NCI-H774 (cell line): ENCODE measurements at regions not wholly inside any gene's neighbourhood (a gene's known extent, or its start where the extent isn't known, plus 50 kb on each side); places are given as distances from the start of the nearest gene placed in this dataset.
"Not testable (repeated sequence)": the region's sequence is repeated elsewhere in the genome, so short reads cannot be mapped to it uniquely, and the experiment has no call there.

ENCODE experiments used
- DNase-seq: peaks from one replicate; lab custom pipeline; 2025; lab: John Stamatoyannopoulos, UW

GRCh38 chr5:60546207-60546606 lies 153.8 kb downstream of the DEPDC1B start:
- DNase-seq: no peak

- no peak for DNase-seq
Measured at GRCh38 chr5:60545551-60545950, 154.4 kb downstream of the DEPDC1B start.

- DNase-seq: no peak
Measured at GRCh38 chr5:60544142-60544541, 155.8 kb downstream of the DEPDC1B start.

DNA sequence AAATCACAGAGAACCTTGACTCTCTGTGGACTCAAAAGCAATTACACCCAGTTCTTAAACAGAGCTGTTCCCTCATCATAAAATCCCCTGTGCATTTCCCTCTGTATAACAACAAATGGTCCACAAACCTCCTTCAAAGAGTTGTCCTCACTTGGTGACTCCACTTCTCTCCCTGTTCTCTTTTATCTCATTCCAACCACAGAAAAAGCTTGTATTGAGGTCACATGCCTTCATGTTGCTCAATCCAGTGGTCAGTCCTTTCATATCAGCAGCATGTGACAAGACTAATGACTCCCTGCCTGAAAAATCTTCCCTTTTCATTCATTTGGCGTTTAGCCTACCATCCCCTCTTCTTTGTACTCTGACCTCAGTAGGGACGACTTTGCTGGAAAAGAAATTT lies 158.0 kb downstream of the DEPDC1B start:
- DNase-seq: no peak

- no peak for DNase-seq
Measured at GRCh38 chr5:60540856-60541805, 158.8 kb downstream of the DEPDC1B start.

GRCh38 chr5:60538955-60539866 lies 160.8 kb downstream of the DEPDC1B start:
- DNase-seq: no peak

- no peak for DNase-seq
Measured at GRCh38 chr5:60538426-60538825, 161.5 kb downstream of the DEPDC1B start.

DNA sequence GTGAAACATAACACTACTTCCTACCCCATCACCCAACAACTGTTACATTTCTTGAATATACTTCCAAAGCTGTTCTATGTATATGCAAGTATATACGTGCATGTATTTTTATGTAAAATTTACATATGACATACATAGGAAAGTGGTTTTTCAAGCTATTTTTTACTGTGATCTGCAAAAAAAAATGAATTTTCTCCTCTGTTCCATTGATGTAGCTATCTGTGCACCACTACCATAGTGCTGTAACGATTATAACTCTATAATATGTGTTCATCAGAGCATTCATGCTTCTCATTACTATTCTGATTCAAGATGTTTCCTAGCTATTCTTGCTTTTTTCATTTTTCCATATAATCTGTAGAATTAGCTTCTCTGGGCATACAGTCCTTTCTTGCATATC lies 164.0 kb downstream of the DEPDC1B start:
- no peak for DNase-seq

DNA sequence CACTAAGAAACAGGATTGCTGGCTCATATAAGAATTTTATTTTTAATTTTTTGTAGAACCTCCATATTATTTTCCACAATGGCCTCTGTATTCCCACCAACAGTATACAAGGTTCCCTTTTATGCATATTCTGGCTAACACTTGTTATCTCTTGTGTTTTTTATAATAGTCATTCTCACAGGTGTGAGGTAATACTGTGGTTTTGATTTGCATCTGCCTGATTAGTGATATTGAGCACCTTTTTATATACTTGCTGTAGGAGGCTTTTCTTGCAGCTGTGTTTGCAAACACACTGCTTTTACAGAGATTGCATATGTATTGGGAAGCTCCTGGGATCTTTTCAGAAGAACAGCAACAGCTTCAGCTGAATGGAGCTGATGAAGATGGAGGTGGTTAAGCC lies 164.8 kb downstream of the DEPDC1B start:
- DNase-seq: no peak

- no peak for DNase-seq
Measured at GRCh38 chr5:60533789-60534188, 166.2 kb downstream of the DEPDC1B start.

- not testable (repeated sequence) for DNase-seq
Measured at GRCh38 chr5:60532796-60533195, 167.2 kb downstream of the DEPDC1B start.

DNA sequence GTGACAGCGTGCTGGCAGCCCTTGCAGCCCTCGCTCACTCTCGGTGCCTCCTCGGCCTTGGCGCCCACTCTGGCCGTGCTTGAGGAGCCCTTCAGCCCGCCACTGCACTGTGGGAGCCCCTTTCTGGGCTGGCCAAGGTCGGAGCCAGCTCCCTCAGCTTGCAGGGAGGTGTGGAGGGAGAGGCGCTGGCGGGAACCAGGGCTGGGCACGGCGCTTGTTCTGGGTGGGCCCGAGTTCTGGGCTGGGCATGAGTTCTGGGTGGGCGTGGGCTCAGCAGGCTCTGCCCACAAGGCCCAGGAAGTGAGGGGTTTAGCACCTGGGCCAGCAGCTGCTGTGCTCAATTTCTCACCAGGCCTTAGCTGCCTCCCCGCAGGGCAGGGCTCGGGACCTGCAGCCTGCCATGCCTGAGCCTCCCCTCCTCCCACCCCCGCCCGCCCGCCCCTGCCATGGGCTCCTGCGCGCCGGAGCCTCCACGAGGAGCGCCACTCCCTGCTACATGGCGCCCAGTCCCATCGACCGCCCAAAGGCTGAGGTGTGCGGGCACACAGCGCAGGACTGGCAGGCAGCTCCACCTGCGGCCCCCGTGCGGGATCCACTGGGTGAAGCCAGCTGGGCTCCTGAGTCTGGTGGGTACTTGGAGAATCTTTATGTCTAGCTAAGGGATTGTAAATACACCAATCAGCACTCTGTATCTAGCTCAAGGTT lies 169.7 kb downstream of the DEPDC1B start:
- not testable (repeated sequence) for DNase-seq

GRCh38 chr5:60529001-60529400 lies 171.0 kb downstream of the DEPDC1B start:
- DNase-seq: no peak

DNA sequence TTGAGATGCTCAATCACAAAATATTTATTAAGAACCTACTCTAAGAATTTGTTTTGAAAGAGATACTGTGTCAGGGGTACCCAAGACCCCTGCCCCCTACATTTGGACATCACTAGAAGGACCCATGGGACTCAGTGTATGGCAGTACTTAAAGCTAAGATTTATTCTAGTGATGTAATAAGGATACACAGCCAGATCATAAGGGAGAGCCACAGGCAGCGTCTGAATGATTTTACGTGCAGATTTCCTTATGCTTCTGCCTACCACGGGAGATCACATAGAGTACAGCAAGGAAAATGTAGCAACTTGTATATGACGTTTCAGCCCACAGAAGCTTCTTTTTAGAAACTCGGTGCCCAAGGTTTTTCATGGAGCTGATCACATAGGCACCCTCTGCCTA lies 172.9 kb downstream of the DEPDC1B start:
- DNase-seq: no peak

GRCh38 chr5:60526336-60526875 lies 173.6 kb downstream of the DEPDC1B start:
- no peak for DNase-seq

GRCh38 chr5:60522292-60522905 lies 177.6 kb downstream of the DEPDC1B start:
- no peak for DNase-seq

DNA sequence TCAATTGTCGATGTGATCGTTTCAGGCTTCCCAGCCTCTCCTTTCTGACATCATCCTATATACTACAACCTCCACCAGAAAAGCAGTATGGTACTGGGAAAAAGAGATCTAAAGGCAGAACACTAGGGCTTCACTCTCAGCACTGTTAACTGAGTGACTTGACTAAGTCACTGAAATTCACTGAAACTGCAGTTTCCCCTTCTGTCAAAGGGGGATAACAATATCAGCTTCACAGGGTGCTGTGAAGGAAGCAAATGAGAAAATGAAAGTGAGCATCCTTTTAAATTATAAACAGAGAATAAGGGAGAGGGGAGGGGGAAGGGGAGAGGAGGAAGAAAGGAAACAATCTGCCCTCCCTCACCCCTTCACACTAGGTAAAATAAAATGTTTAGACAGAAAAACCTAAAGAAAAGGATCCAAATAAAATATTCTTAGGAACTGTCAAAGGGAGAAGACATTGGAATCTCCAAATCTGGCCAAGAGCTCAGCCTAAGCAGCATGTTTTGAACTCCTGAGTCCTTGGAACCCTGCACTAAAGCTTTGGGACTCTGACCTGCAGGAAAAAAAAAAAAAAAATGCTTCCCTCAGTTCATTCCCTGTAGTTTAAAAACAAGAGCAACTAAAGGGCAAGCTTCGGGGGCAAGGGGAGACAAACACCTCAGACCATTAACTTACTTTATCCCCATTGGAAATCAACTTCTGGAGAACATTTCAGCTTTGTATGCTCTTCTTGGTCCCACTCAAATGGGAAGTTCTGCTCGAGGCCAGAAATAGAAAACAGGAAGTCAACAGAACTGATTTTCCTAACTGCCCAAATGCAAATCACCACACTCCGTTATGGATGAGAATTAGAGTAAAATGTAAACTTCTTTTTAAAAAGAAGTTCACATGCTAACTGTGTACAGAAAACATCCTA lies 178.3 kb downstream of the DEPDC1B start:
- no peak for DNase-seq

GRCh38 chr5:60520451-60521227 lies 179.3 kb downstream of the DEPDC1B start:
- DNase-seq: no peak

- DNase-seq: no peak
Measured at GRCh38 chr5:60519372-60519771, 180.6 kb downstream of the DEPDC1B start.

- DNase-seq: no peak
Measured at GRCh38 chr5:60517850-60518249, 182.1 kb downstream of the DEPDC1B start.
